MCF 10A (cell line): ENCODE measurements at regions not wholly inside any gene's neighbourhood (a gene's known extent, or its start where the extent isn't known, plus 50 kb on each side); places are given as distances from the start of the nearest gene placed in this dataset.

Source experiments
- BruUV-seq: library from RNA; stranded (reverse); fragments of 400-500 nt; replicated peaks from 2 replicates; lab custom pipeline; 2021; lab: Mats Ljungman, UMichigan
- CTCF ChIA-PET: fragments of 300-600 bp; sonication (Branson Sonifier 250); formaldehyde crosslinking; extraction: SDS; loops from one replicate; lab custom pipeline; 2021; ENCODE audit warnings: antibody characterized with exemption, inconsistent platforms; lab: Yijun Ruan, JAX
- POLR2A ChIA-PET: fragments of 300-600, 350-650 bp; sonication (Branson Sonifier 250); formaldehyde crosslinking; extraction: SDS; loops from one replicate; lab custom pipeline; 2020; ENCODE audit warnings: antibody characterized with exemption, inconsistent platforms; lab: Yijun Ruan, JAX
- DNase-seq: peaks from one replicate; pipeline ENCODE4 v3.0.0-alpha.2; 2018; ENCODE audit not compliant: unreplicated experiment
- H3K27ac Mint-ChIP-seq: one replicate; pipeline ENCODE4 v1.8.0; 2022; ENCODE audit warnings: mild to moderate bottlenecking, low read depth, mixed read lengths; ENCODE audit not compliant: unreplicated experiment
- H3K27me3 Mint-ChIP-seq: one replicate; pipeline ENCODE4 v1.8.0; 2022; ENCODE audit warnings: mixed read lengths; ENCODE audit not compliant: insufficient read depth, unreplicated experiment
- H3K36me3 Mint-ChIP-seq: one replicate; pipeline ENCODE4 v1.8.0; 2022; ENCODE audit warnings: mild to moderate bottlenecking, moderate library complexity, mixed read lengths; ENCODE audit not compliant: insufficient read depth, unreplicated experiment
- H3K4me1 Mint-ChIP-seq: one replicate; pipeline ENCODE4 v1.8.0; 2022; ENCODE audit warnings: mixed read lengths; ENCODE audit not compliant: insufficient read depth, unreplicated experiment
- H3K4me3 Mint-ChIP-seq: one replicate; pipeline ENCODE4 v1.8.0; 2022; ENCODE audit warnings: mild to moderate bottlenecking, moderate library complexity, mixed read lengths; ENCODE audit not compliant: unreplicated experiment
- H3K9me3 Mint-ChIP-seq: one replicate; pipeline ENCODE4 v1.8.0; 2022; ENCODE audit warnings: mixed read lengths; ENCODE audit not compliant: unreplicated experiment
- intact Hi-C: fragments of 100-400 bp; cut with micrococcal nuclease; formaldehyde crosslinking; loops from 2 replicates; pipeline ENCODE4 v1.14.1; 2022
- TF ChIP-seq, protein P1 (sequence below): fragments of 200-600 bp; IDR thresholded peaks from one replicate; pipeline ENCODE4 v1.8.0; 2022; ENCODE audit warnings: antibody characterized with exemption, mild to moderate bottlenecking; ENCODE audit not compliant: unreplicated experiment

DNA sequence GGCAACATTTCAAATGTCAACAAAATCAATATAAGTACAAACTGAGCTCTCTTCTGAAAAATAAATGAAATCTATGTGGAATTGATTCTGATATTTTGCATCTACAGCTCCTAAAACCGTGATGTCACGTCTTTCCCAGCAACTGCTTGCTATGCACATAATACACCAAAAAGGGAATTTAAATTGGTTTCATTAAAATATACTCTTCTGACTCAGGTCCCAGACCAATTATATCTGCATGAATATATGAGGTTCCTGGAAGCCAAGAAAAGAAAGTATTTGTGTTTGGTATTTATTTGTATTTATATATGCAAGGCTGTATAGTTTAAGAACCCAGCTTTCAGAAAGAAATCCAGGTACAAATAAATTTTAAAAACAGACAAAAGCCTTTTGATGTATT, 1282.5 kb downstream of the SUCLG1 start:
- intact Hi-C loops: no loop called here
- BruUV-seq: no TSS peak
- H3K27me3 Mint-ChIP-seq: no peaks in the 10 kb centered on the region
- H3K4me1 Mint-ChIP-seq: no peaks in the 10 kb centered on the region
- no peak overlapping the region for H3K4me3 Mint-ChIP-seq
- POLR2A ChIA-PET: no interaction called here
- no peaks in the 10 kb centered on the region for H3K36me3 Mint-ChIP-seq
- no peaks in the 10 kb centered on the region for H3K9me3 Mint-ChIP-seq
- CTCF ChIA-PET: interaction anchor here (0.6 to 1.1 kb wide), 2 partner anchors 20 to 494 kb away, joined by 4 to 5 read pairs; no protein-coding TSS in a partner anchor
- TF ChIP-seq, protein P1, sequence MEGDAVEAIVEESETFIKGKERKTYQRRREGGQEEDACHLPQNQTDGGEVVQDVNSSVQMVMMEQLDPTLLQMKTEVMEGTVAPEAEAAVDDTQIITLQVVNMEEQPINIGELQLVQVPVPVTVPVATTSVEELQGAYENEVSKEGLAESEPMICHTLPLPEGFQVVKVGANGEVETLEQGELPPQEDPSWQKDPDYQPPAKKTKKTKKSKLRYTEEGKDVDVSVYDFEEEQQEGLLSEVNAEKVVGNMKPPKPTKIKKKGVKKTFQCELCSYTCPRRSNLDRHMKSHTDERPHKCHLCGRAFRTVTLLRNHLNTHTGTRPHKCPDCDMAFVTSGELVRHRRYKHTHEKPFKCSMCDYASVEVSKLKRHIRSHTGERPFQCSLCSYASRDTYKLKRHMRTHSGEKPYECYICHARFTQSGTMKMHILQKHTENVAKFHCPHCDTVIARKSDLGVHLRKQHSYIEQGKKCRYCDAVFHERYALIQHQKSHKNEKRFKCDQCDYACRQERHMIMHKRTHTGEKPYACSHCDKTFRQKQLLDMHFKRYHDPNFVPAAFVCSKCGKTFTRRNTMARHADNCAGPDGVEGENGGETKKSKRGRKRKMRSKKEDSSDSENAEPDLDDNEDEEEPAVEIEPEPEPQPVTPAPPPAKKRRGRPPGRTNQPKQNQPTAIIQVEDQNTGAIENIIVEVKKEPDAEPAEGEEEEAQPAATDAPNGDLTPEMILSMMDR: no peak
- DNase-seq: no peak
- H3K27ac Mint-ChIP-seq: no peak overlapping the region

DNA sequence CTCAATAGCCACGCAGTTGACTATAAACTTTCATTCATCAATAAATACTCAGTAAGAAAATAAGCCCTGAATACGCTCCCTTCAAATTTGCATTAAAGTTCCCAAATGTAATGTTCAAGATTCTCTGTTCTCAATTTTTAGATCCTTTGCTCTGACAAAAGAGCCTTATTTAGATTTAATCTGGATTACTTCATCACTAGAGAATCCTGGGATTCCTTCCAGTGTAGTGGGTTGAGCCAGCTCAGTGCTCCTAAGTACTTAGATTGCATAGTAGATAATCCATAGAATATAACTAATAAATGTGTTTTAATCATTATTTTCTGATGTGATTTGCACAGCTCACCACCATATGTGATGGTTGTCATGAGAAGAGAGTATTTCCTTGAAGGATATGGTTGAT, 1286.2 kb downstream of the SUCLG1 start:
- BruUV-seq: no TSS peak
- POLR2A ChIA-PET: no interaction called here
- peaks cover 4% of the 10 kb centered on the region for H3K4me1 Mint-ChIP-seq
- H3K36me3 Mint-ChIP-seq: no peaks in the 10 kb centered on the region
- H3K9me3 Mint-ChIP-seq: no peaks in the 10 kb centered on the region
- H3K4me3 Mint-ChIP-seq: no peak overlapping the region
- TF ChIP-seq, protein P1: no peak
- DNase-seq: no peak
- intact Hi-C loops: no loop called here
- CTCF ChIA-PET: interaction anchor here (0.6 kb wide), 1 partner anchor 1278 kb away, joined by 3 read pairs; no protein-coding TSS in a partner anchor
- H3K27ac Mint-ChIP-seq: no peak overlapping the region
- no peaks in the 10 kb centered on the region for H3K27me3 Mint-ChIP-seq

DNA sequence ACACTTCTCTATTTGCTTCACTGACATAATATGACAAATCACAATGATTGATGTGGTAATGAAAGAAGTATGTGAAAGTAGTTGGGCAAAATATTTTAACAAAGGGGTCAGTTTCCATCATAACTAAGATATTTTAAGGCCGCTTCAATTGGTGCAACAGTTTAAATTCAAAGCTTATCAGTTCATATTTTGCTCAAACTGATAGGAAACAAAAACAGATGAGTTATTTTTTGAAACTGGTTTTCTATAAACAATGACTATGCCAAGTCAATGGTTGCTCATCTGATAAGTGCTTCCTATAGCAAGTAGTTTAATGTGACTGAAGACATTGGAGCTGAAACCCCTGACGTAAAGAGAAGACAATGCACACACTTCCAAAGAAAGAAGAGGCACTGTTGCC, 1290.7 kb downstream of the SUCLG1 start:
- no TSS peak for BruUV-seq
- H3K4me1 Mint-ChIP-seq: peaks cover 6% of the 10 kb centered on the region
- no peaks in the 10 kb centered on the region for H3K27me3 Mint-ChIP-seq
- intact Hi-C loops: no loop called here
- CTCF ChIA-PET: interaction anchor here (0.9 kb wide), 1 partner anchor 28 kb away, joined by 3 read pairs; no protein-coding TSS in a partner anchor
- H3K4me3 Mint-ChIP-seq: no peak overlapping the region
- no peak for DNase-seq
- H3K9me3 Mint-ChIP-seq: no peaks in the 10 kb centered on the region
- H3K36me3 Mint-ChIP-seq: no peaks in the 10 kb centered on the region
- TF ChIP-seq, protein P1: no peak
- POLR2A ChIA-PET: interaction anchor here (0.6 kb wide), 1 partner anchor 1694 kb away, joined by 4 read pairs; no protein-coding TSS in a partner anchor
- no peak overlapping the region for H3K27ac Mint-ChIP-seq

DNA sequence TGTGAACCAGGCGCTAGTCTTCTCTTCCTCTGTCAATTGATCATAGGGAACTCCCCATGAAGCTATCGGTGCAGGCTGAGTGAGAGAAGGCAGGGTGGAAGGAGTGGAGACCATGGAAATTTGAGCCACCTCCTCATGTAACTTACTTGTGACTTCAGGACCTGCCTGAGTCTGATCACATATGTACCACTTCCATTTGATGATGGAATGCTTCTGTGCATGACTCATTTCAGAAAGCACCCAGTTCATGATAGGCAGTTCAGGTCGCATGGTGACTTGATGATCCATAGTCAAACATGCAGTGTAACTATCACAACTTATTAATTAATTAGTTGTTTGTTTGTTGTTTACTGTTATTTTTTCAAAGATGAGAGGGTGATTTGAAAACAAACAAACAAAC, 1296.7 kb downstream of the SUCLG1 start:
- intact Hi-C loops: no loop called here
- no peak overlapping the region for H3K4me3 Mint-ChIP-seq
- ChIA-PET POLR2A (no interaction called here), CTCF (no interaction called here)
- H3K9me3 Mint-ChIP-seq: no peaks in the 10 kb centered on the region
- TF ChIP-seq, protein P1: no peak
- DNase-seq: no peak
- H3K27ac Mint-ChIP-seq: no peak overlapping the region
- H3K4me1 Mint-ChIP-seq: no peaks in the 10 kb centered on the region
- no TSS peak for BruUV-seq
- H3K36me3 Mint-ChIP-seq: no peaks in the 10 kb centered on the region
- H3K27me3 Mint-ChIP-seq: no peaks in the 10 kb centered on the region
